Ovary (tissue), 3 donors: ENCODE measurements at regions not wholly inside any gene's neighbourhood (a gene's known extent, or its start where the extent isn't known, plus 50 kb on each side); places are given as distances from the start of the nearest gene placed in this dataset.
"Not testable (repeated sequence)": the region's sequence is repeated elsewhere in the genome, so short reads cannot be mapped to it uniquely, and the experiment has no call there.

Source experiments
- CTCF ChIP-seq, 3 donors: fragments of 450-650 bp in 2 of 3; fragments of 200-600 bp in 1 of 3; IDR thresholded peaks; one replicate each; pipeline versions ENCODE4 v1.5.1 to v1.8.0; 2016 to 2022; ENCODE audit warnings: antibody characterized with exemption in 3 of 3, mild to moderate bottlenecking in 1 of 3
- POLR2A ChIP-seq: fragments of 450-650 bp; IDR thresholded peaks from one replicate; pipeline ENCODE4 v1.6.1; 2017; ENCODE audit warnings: antibody characterized with exemption, mild to moderate bottlenecking, moderate library complexity
- donor health status: DM: no; HTN: no; CAD: no.

- not testable (repeated sequence) for TF ChIP-seq CTCF (IDR thresholded peaks at IDR 0.05); POLR2A
Observed at GRCh38 chr2:87263868-87264518, 242.3 kb upstream of the PLGLB1 start.
